H1 (cell line): ENCODE measurements at regions not wholly inside any gene's neighbourhood (a gene's known extent, or its start where the extent isn't known, plus 50 kb on each side); places are given as distances from the start of the nearest gene placed in this dataset.

Source experiments
- CTCF ChIA-PET: fragments of 300-600 bp; sonication (Branson Sonifier 250); formaldehyde crosslinking; loops from one replicate; lab custom pipeline; 2021; ENCODE audit not compliant: partially characterized antibody; lab: Charles Lee
- POLR2A ChIA-PET: fragments of 300-600 bp; sonication (Branson Sonifier 250); formaldehyde crosslinking; loops from one replicate; lab custom pipeline; 2021; ENCODE audit warnings: inconsistent platforms; ENCODE audit not compliant: partially characterized antibody; lab: Charles Lee
- DNase-seq, 2 experiments: peaks; one replicate each; pipeline versions ENCODE4 v3.0.0 to v3.0.0-alpha.2; 2010 to 2022; ENCODE audit warnings: low spot score in 2 of 2, low read depth in 1 of 2, mixed read lengths in 1 of 2
- FAIRE-seq: peaks from 2 replicates; lab custom pipeline; 2011; peaks lifted over from hg19 to GRCh38; lab: Jason Lieb, UNC
- H2AFZ ChIP-seq: 2 replicates; pipeline ENCODE4 v1.8.1; 2012; ENCODE audit warnings: low read length, inconsistent platforms
- H2AK5ac ChIP-seq: 2 replicates; pipeline ENCODE4 v1.6.1; 2013; ENCODE audit warnings: low read depth, low read length
- H2BK120ac ChIP-seq: replicated peaks from 2 replicates; pipeline ENCODE3; 2013; ENCODE audit warnings: low read depth, low read length, inconsistent platforms
- H2BK12ac ChIP-seq: 2 replicates; pipeline ENCODE4 v1.6.1; 2013; ENCODE audit warnings: low read depth, low read length
- H2BK15ac ChIP-seq: 2 replicates; pipeline ENCODE4 v1.6.1; 2013; ENCODE audit warnings: low read length
- H2BK20ac ChIP-seq: 2 replicates; pipeline ENCODE4 v1.6.1; 2013; ENCODE audit warnings: low read length
- H2BK5ac ChIP-seq: 2 replicates; pipeline ENCODE4 v1.6.1; 2013; ENCODE audit warnings: low read depth, low read length
- H3K14ac ChIP-seq: 2 replicates; pipeline ENCODE4 v1.6.1; 2013; ENCODE audit warnings: inconsistent platforms; ENCODE audit not compliant: insufficient read length
- H3K18ac ChIP-seq: 2 replicates; pipeline ENCODE4 v1.6.1; 2013; ENCODE audit warnings: low read length; ENCODE audit errors: extremely low read depth
- H3K23ac ChIP-seq: 2 replicates; pipeline ENCODE4 v1.6.1; 2013; ENCODE audit warnings: inconsistent platforms; ENCODE audit not compliant: insufficient read length
- H3K23me2 ChIP-seq: 2 replicates; pipeline ENCODE4 v1.6.1; 2013; ENCODE audit warnings: low read depth, low read length
- H3K27ac ChIP-seq: 2 replicates; pipeline ENCODE4 v1.6.1; 2011; ENCODE audit warnings: low read depth, low read length, inconsistent platforms
- H3K27me3 ChIP-seq, 4 experiments: replicated peaks in 1 of 4; 1 replicate in 1 of 4; 2 replicates in 3 of 4; pipeline versions ENCODE4 v1.6.1 to v1.8.1; 2011 to 2013; ENCODE audit warnings: low read length in 3 of 4, mild to moderate bottlenecking in 3 of 4, inconsistent platforms in 2 of 4, mixed read lengths in 2 of 4, moderate library complexity in 1 of 4; ENCODE audit not compliant: control insufficient read depth in 3 of 4, insufficient read depth in 3 of 4; ENCODE audit errors: extremely low read depth in 1 of 4
- H3K36me3 ChIP-seq, 4 experiments: 2 replicates each; pipeline versions ENCODE4 v1.6.1 to v1.8.1; 2011 to 2013; ENCODE audit warnings: mild to moderate bottlenecking in 4 of 4, low read length in 3 of 4, moderate library complexity in 2 of 4, control low read depth in 1 of 4, inconsistent platforms in 1 of 4; ENCODE audit not compliant: insufficient read depth in 4 of 4, control insufficient read depth in 2 of 4
- H3K4ac ChIP-seq: replicated peaks from 2 replicates; pipeline ENCODE3; 2013; ENCODE audit warnings: low read length, low read depth, mixed read lengths, inconsistent platforms; ENCODE audit not compliant: insufficient read length
- H3K4me1 ChIP-seq, 4 experiments: replicated peaks in 1 of 4; 1 replicate in 1 of 4; 2 replicates in 3 of 4; pipeline versions ENCODE4 v1.6.1 to v1.8.1; 2011 to 2013; ENCODE audit warnings: low read length in 3 of 4, inconsistent platforms in 2 of 4, mixed read lengths in 1 of 4; ENCODE audit not compliant: insufficient read depth in 4 of 4, control insufficient read depth in 3 of 4
- H3K4me2 ChIP-seq, 2 experiments: 2 replicates each; pipeline versions ENCODE4 v1.6.1 to v1.8.1; 2011 to 2013; ENCODE audit warnings: low read depth in 2 of 2, low read length in 2 of 2, control low read depth in 1 of 2, inconsistent platforms in 1 of 2, mild to moderate bottlenecking in 1 of 2; ENCODE audit not compliant: insufficient read depth in 1 of 2
- H3K4me3 ChIP-seq, 4 experiments: fragments of 200-600, 300-600 bp in 1 of 4; sonication (generic), shearing (Covaris generic), sonication (Bioruptor Twin) in 1 of 4; 2 replicates each; pipeline versions ENCODE4 v1.5.1 to v1.8.1; 2011 to 2016; ENCODE audit warnings: low read length in 4 of 4, low read depth in 3 of 4, control low read depth in 2 of 4, inconsistent platforms in 2 of 4, mild to moderate bottlenecking in 2 of 4, mixed read lengths in 1 of 4, moderate library complexity in 1 of 4; ENCODE audit not compliant: insufficient read depth in 2 of 4; ENCODE audit errors: extremely low read depth in 1 of 4
- H3K56ac ChIP-seq: replicated peaks from 2 replicates; pipeline ENCODE3; 2013; ENCODE audit warnings: low read depth, mild to moderate bottlenecking, mixed read lengths, low read length, inconsistent platforms; ENCODE audit not compliant: insufficient read length
- H3K79me1 ChIP-seq: 2 replicates; pipeline ENCODE4 v1.6.1; 2013; ENCODE audit warnings: low read depth, low read length, control low read depth
- H3K79me2 ChIP-seq, 2 experiments: 2 replicates each; pipeline versions ENCODE4 v1.6.1 to v1.8.1; 2012 to 2013; ENCODE audit warnings: low read length in 2 of 2, mild to moderate bottlenecking in 2 of 2, inconsistent platforms in 1 of 2; ENCODE audit not compliant: insufficient read depth in 2 of 2, control insufficient read depth in 1 of 2
- H3K9ac ChIP-seq, 4 experiments: replicated peaks in 1 of 4; 1 replicate in 1 of 4; 2 replicates in 3 of 4; pipeline versions ENCODE4 v1.6.1 to v1.8.1; 2011 to 2013; ENCODE audit warnings: low read depth in 3 of 4, low read length in 3 of 4, control low read depth in 2 of 4, mild to moderate bottlenecking in 2 of 4, moderate library complexity in 2 of 4, inconsistent platforms in 1 of 4; ENCODE audit errors: extremely low read depth in 1 of 4
- H3K9me3 ChIP-seq, 2 experiments: 2 replicates each; pipeline versions ENCODE4 v1.6.1 to v1.8.1; 2012 to 2013; ENCODE audit warnings: mild to moderate bottlenecking in 2 of 2, moderate library complexity in 2 of 2, control low read depth in 1 of 2, inconsistent platforms in 1 of 2, low read depth in 1 of 2, low read length in 1 of 2, mixed read lengths in 1 of 2; ENCODE audit not compliant: insufficient read depth in 2 of 2
- H4K20me1 ChIP-seq, 2 experiments: replicated peaks in 1 of 2; 2 replicates each; pipeline versions ENCODE3 to v1.8.1; 2011 to 2013; ENCODE audit warnings: inconsistent platforms in 2 of 2, low read length in 2 of 2, mild to moderate bottlenecking in 1 of 2; ENCODE audit not compliant: insufficient read depth in 2 of 2, control insufficient read depth in 1 of 2
- H4K5ac ChIP-seq: 2 replicates; pipeline ENCODE4 v1.6.1; 2013; ENCODE audit warnings: low read length, low read depth, mixed read lengths, inconsistent platforms; ENCODE audit not compliant: insufficient read length
- H4K8ac ChIP-seq: 2 replicates; pipeline ENCODE4 v1.8.0; 2013; ENCODE audit warnings: mild to moderate bottlenecking, moderate library complexity, low read length, inconsistent platforms; ENCODE audit not compliant: insufficient read depth; ENCODE audit errors: extremely low read depth
- H4K91ac ChIP-seq: replicated peaks from 2 replicates; pipeline ENCODE3; 2013; ENCODE audit warnings: low read length, mixed read lengths, inconsistent platforms; ENCODE audit not compliant: insufficient read length
- BCL11A ChIP-seq, 2 experiments: IDR thresholded peaks; one replicate each; pipeline ENCODE4 v1.6.1; 2011; ENCODE audit warnings: low read depth in 2 of 2, low read length in 2 of 2, mild to moderate bottlenecking in 2 of 2
- JUN ChIP-seq: IDR thresholded peaks from 2 replicates; pipeline ENCODE4 v1.6.1; 2011; ENCODE audit warnings: low read depth, mild to moderate bottlenecking, improper control_type of control experiment, low read length
- RNF2 ChIP-seq: fragments of 200-900, 300-1000 bp; sonication (generic); IDR thresholded peaks from 2 replicates; pipeline ENCODE4 v1.7.1; 2016; ENCODE audit warnings: borderline replicate concordance, low read depth, mild to moderate bottlenecking, antibody characterized with exemption, low read length; ENCODE audit not compliant: poor library complexity, severe bottlenecking; ENCODE audit errors: missing control alignments
- TEAD4 ChIP-seq: IDR thresholded peaks from 2 replicates; pipeline ENCODE4 v1.6.1; 2012; ENCODE audit warnings: low read depth, low read length, inconsistent platforms, mixed read lengths
- WGBS, 2 experiments: shearing (Covaris generic) in 1 of 2; methylation state at CpG; one replicate each; pipeline versions ENCODE4 v1.1.6 to v1.1.7; 2013 to 2015; ENCODE audit warnings: low lambda C conversion rate in 2 of 2, mixed read lengths in 2 of 2, inconsistent platforms in 1 of 2, low coverage in 1 of 2, missing lambda C conversion rate in 1 of 2; ENCODE audit not compliant: insufficient replicate concordance in 2 of 2, insufficient coverage in 1 of 2, insufficient read length in 1 of 2; ENCODE audit errors: extremely low coverage in 1 of 2, missing lambda C conversion rate in 1 of 2; 5-methylcytosine and 5-hydroxymethylcytosine counted together

DNA sequence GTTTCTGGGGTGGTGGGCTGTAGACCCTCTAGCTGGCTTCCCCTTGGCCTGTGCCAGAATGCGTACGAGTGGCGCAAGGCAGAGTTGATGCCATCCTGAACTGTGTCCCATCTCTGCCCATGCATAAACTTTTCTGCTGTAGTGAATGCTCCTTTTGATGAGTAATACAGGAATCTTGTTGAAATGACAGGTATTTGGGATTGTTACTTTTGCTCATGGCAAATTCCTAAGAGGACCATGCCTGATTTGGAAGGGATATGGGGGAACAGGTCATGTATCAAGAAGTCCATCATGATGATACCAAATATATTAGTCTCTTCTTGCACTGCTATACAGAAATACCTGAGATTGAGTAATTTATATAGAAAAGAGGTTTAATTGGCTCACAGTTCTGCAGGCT is 648.0 kb downstream of the SLC4A3 start:
- TF ChIP-seq JUN (no peak), BCL11A (IDR thresholded peaks at IDR 0.05; ENCODE audit: low read depth in 2 of 2, low read length in 2 of 2) (no peak), TEAD4 (no peak), RNF2 (no peak)
- ChIA-PET CTCF (no interaction called here), POLR2A (no interaction called here)
- no peak overlapping the region for H4K8ac ChIP-seq
- no peak overlapping the region; the same call in 1 of the 2 replicates for H3K27ac ChIP-seq
- H3K18ac ChIP-seq, result no peak overlapping the region
- no peak overlapping the region for H3K14ac ChIP-seq
- no peak overlapping the region for H2BK120ac ChIP-seq
- no peaks in the 10 kb centered on the region for H3K27me3 ChIP-seq
- H3K4me3 ChIP-seq, result no peak overlapping the region
- no peak overlapping the region for H2BK20ac ChIP-seq
- H3K79me1 ChIP-seq, result no peaks in the 10 kb centered on the region
- no peak overlapping the region for H2AK5ac ChIP-seq
- DNase-seq (no peak), FAIRE-seq (no peak)
- H3K79me2 ChIP-seq, result no peaks in the 10 kb centered on the region
- no peaks in the 10 kb centered on the region for H3K23me2 ChIP-seq
- no peaks in the 10 kb centered on the region for H4K20me1 ChIP-seq
- no peak overlapping the region for H3K4ac ChIP-seq
- H3K23ac ChIP-seq, result no peak overlapping the region
- H4K5ac ChIP-seq, result no peak overlapping the region
- H2BK5ac ChIP-seq, result no peak overlapping the region
- H3K4me1 ChIP-seq, result no peaks in the 10 kb centered on the region
- no peak overlapping the region for H3K4me2 ChIP-seq
- no peak overlapping the region for H3K56ac ChIP-seq
- 98% methylated on average over 3 of the region's 3 CpGs; no CpG with 5 or more reads in 1 of the 2 experiments for WGBS, 2 experiments
- no peak overlapping the region for H2BK15ac ChIP-seq
- H2BK12ac ChIP-seq, result no peak overlapping the region
- H3K36me3 ChIP-seq, result no peaks in the 10 kb centered on the region
- H3K9me3 ChIP-seq, result no peaks in the 10 kb centered on the region
- no peak overlapping the region for H2AFZ ChIP-seq
- H3K9ac ChIP-seq, result no peak overlapping the region
- H4K91ac ChIP-seq, result no peak overlapping the region
